ENCODE measurements at regions not wholly inside any gene's neighbourhood (a gene's known extent, or its start where the extent isn't known, plus 50 kb on each side); places are given as distances from the start of the nearest gene placed in this dataset.
"Not testable (repeated sequence)": the region's sequence is repeated elsewhere in the genome, so short reads cannot be mapped to it uniquely, and the experiment has no call there.

DNA sequence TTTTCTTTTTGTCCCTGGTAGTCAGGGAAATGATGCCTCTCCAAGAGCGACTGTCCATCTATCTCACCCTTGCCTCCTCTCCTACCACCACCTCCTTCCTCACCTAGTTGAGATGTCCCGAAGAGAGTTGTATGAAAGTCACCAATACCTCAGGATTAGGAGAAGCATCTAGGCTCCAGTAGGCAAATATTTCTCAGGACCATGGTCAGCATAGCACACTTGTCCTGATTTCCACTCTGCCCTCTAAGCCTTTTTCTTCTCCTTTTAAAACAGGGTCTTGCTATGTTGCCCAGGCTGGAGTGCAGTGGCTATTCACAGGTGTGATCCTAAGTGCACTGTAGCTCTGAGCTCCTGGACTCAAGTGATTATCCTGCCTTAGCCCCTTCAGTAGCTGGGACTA is 268.4 kb upstream of the PELI2 start:
- Histone ChIP-seq H3K27ac (ENCODE audit: low read length) (no peak overlapping the region), H4K20me1 (ENCODE audit: insufficient read depth, low read depth, low read length) (no peaks in the 10 kb centered on the region), H3K79me2 (ENCODE audit: low read length) (no peaks in the 10 kb centered on the region), H3K4me2 (ENCODE audit: low read depth, low read length, poor library complexity, severe bottlenecking) (no peak overlapping the region), H2AFZ (ENCODE audit: low read length) (no peak overlapping the region), H3K36me3 (ENCODE audit: insufficient read depth, low read length) (no peaks in the 10 kb centered on the region), H3K9me2 (replicated peaks; ENCODE audit: insufficient read depth, low read length) (no peaks in the 10 kb centered on the region), H3K4me3 (ENCODE audit: low read length) (no peak overlapping the region), H3K4me1 (ENCODE audit: low read length) (no peaks in the 10 kb centered on the region), H3K9me3 (ENCODE audit: low read length) (no peaks in the 10 kb centered on the region), H3K9ac (ENCODE audit: low read length) (no peak overlapping the region), H3K27me3 (ENCODE audit: low read length) (no peaks in the 10 kb centered on the region)
- no peak for DNase-seq

DNA sequence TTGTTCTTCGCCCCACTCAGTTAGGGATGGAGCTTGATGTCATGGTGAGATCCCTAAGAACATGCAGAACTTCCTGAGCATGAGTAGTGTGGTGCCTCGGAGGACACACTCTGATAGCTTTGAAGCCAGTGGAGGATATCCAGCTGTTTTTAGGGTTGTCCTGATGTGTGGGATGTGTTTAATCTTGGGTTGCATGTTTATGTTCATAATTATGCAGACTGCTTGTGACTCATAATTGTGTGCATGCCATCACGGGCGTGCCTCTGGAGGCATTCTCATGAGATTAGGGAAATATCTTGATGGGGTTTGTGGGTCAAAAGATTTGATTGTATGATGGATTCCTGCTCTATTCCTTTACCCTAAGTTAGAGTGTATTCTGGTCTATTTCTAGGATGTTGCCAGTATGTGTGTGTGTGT is 267.4 kb upstream of the PELI2 start:
- Histone ChIP-seq H2AFZ (ENCODE audit: low read length) (no peak overlapping the region), H3K4me2 (ENCODE audit: low read depth, low read length, poor library complexity, severe bottlenecking) (no peak overlapping the region), H4K20me1 (ENCODE audit: insufficient read depth, low read depth, low read length) (no peaks in the 10 kb centered on the region), H3K9me2 (replicated peaks; ENCODE audit: insufficient read depth, low read length) (no peaks in the 10 kb centered on the region), H3K27ac (ENCODE audit: low read length) (no peak overlapping the region), H3K9ac (ENCODE audit: low read length) (no peak overlapping the region), H3K4me1 (ENCODE audit: low read length) (no peaks in the 10 kb centered on the region), H3K9me3 (ENCODE audit: low read length) (no peaks in the 10 kb centered on the region), H3K36me3 (ENCODE audit: insufficient read depth, low read length) (no peaks in the 10 kb centered on the region), H3K27me3 (ENCODE audit: low read length) (no peaks in the 10 kb centered on the region), H3K79me2 (ENCODE audit: low read length) (no peaks in the 10 kb centered on the region), H3K4me3 (ENCODE audit: low read length) (no peak overlapping the region)
- no peak for DNase-seq

DNA sequence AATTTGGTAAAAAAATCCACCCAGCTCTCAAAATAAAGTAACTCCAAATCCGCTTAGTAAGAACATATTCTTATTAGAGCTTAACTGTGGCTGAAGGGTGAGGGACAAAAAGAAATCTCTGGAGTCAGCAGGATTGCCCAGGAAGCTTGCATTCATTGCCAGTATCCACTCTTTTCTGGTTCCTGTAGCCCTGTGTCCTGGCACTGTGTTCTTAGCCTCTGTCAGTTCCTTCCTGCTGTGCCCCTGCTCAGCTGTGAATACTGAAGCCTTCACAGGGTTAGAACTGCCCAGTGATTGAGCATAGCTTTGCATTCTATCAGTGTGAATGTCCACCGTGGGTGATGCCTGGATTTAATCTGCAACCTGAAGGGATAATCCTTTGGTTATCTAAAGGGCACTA is 266.9 kb upstream of the PELI2 start:
- Histone ChIP-seq H3K9ac (ENCODE audit: low read length) (no peak overlapping the region), H3K36me3 (ENCODE audit: insufficient read depth, low read length) (no peaks in the 10 kb centered on the region), H3K4me2 (ENCODE audit: low read depth, low read length, poor library complexity, severe bottlenecking) (no peak overlapping the region), H4K20me1 (ENCODE audit: insufficient read depth, low read depth, low read length) (no peaks in the 10 kb centered on the region), H3K4me3 (ENCODE audit: low read length) (no peak overlapping the region), H2AFZ (ENCODE audit: low read length) (no peak overlapping the region), H3K27ac (ENCODE audit: low read length) (no peak overlapping the region), H3K4me1 (ENCODE audit: low read length) (no peaks in the 10 kb centered on the region), H3K27me3 (ENCODE audit: low read length) (no peaks in the 10 kb centered on the region), H3K9me2 (replicated peaks; ENCODE audit: insufficient read depth, low read length) (no peaks in the 10 kb centered on the region), H3K79me2 (ENCODE audit: low read length) (no peaks in the 10 kb centered on the region), H3K9me3 (ENCODE audit: low read length) (no peaks in the 10 kb centered on the region)
- DNase-seq = no peak

DNA sequence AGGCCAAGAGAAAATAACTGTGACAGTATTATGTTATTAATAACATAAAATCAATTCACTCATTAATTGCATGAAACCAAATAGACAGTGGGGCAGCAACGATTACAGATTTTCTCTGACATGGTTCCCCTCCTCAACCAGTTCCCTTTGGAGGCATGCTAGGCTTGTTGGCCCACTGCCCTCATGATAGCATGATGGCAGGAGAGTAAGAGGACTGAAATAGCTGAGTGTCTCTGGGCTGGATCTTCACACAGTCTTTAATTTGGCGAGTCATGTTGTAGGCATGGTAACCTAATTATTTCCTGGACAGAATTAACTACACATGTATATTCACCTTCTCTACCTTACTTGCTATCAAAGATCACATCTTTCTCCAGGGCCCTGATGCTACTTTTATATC is 266.2 kb upstream of the PELI2 start:
- Histone ChIP-seq H3K4me3 (ENCODE audit: low read length) (no peak overlapping the region), H4K20me1 (ENCODE audit: insufficient read depth, low read depth, low read length) (no peaks in the 10 kb centered on the region), H3K4me1 (ENCODE audit: low read length) (no peaks in the 10 kb centered on the region), H3K9ac (ENCODE audit: low read length) (no peak overlapping the region), H3K4me2 (ENCODE audit: low read depth, low read length, poor library complexity, severe bottlenecking) (no peak overlapping the region), H2AFZ (ENCODE audit: low read length) (no peak overlapping the region), H3K9me3 (ENCODE audit: low read length) (no peaks in the 10 kb centered on the region), H3K27me3 (ENCODE audit: low read length) (no peaks in the 10 kb centered on the region), H3K27ac (ENCODE audit: low read length) (no peak overlapping the region), H3K36me3 (ENCODE audit: insufficient read depth, low read length) (no peaks in the 10 kb centered on the region), H3K9me2 (replicated peaks; ENCODE audit: insufficient read depth, low read length) (no peaks in the 10 kb centered on the region), H3K79me2 (ENCODE audit: low read length) (no peaks in the 10 kb centered on the region)
- no peak for DNase-seq

DNA sequence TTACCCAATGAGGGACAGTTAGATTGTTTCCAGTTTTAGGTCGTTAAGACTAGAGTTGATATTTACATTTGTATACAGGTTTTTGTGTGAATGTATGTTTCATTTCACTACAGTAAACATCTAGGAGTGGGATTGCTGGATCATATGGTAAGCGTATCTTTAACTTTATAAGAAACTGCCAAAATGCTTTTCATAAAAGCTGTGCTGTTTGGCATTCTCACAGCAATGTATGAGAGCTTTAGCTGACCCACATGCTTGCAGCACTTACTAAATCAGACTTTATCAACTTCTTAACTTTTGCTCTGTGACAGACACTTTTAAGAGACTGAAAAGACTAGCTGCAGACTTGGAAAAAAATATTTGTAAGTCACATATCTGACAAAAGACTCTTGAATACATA is 262.5 kb upstream of the PELI2 start:
- H3K9ac ChIP-seq (ENCODE audit: low read length) = no peak overlapping the region
- no peak overlapping the region for H2AFZ ChIP-seq (ENCODE audit: low read length)
- no peak overlapping the region for H3K4me2 ChIP-seq (ENCODE audit: low read depth, low read length, poor library complexity, severe bottlenecking)
- DNase-seq = no peak
- no peaks in the 10 kb centered on the region for H3K4me1 ChIP-seq (ENCODE audit: low read length)
- no peaks in the 10 kb centered on the region for H3K36me3 ChIP-seq (ENCODE audit: insufficient read depth, low read length)
- no peaks in the 10 kb centered on the region for H3K79me2 ChIP-seq (ENCODE audit: low read length)
- no peaks in the 10 kb centered on the region for H3K27me3 ChIP-seq (ENCODE audit: low read length)
- H3K27ac ChIP-seq (ENCODE audit: low read length) = no peak overlapping the region
- peaks cover 7% of the 10 kb centered on the region for H3K9me3 ChIP-seq (ENCODE audit: low read length)
- H4K20me1 ChIP-seq (ENCODE audit: insufficient read depth, low read depth, low read length) = no peaks in the 10 kb centered on the region
- H3K4me3 ChIP-seq (ENCODE audit: low read length) = no peak overlapping the region
- H3K9me2 ChIP-seq (replicated peaks; ENCODE audit: insufficient read depth, low read length) = no peaks in the 10 kb centered on the region

- Histone ChIP-seq H3K4me3 (ENCODE audit: low read length) (no peak overlapping the region), H2AFZ (ENCODE audit: low read length) (no peak overlapping the region), H3K9ac (ENCODE audit: low read length) (no peak overlapping the region), H3K9me3 (ENCODE audit: low read length) (peaks cover 7% of the 10 kb centered on the region), H3K9me2 (replicated peaks; ENCODE audit: insufficient read depth, low read length) (no peaks in the 10 kb centered on the region), H3K4me1 (ENCODE audit: low read length) (no peaks in the 10 kb centered on the region), H4K20me1 (ENCODE audit: insufficient read depth, low read depth, low read length) (no peaks in the 10 kb centered on the region), H3K79me2 (ENCODE audit: low read length) (no peaks in the 10 kb centered on the region), H3K27ac (ENCODE audit: low read length) (no peak overlapping the region), H3K36me3 (ENCODE audit: insufficient read depth, low read length) (no peaks in the 10 kb centered on the region), H3K27me3 (ENCODE audit: low read length) (no peaks in the 10 kb centered on the region), H3K4me2 (ENCODE audit: low read depth, low read length, poor library complexity, severe bottlenecking) (no peak overlapping the region)
- DNase-seq = no peak
Observed at GRCh38 chr14:55858604-55859003, 259.6 kb upstream of the PELI2 start.

GRCh38 chr14:55861561-55861960 is 256.6 kb upstream of the PELI2 start:
- H3K27ac ChIP-seq (ENCODE audit: low read length); H3K9ac ChIP-seq (ENCODE audit: low read length); H3K4me2 ChIP-seq (ENCODE audit: low read depth, low read length, poor library complexity, severe bottlenecking); H3K4me3 ChIP-seq (ENCODE audit: low read length); DNase-seq; H3K9me2 ChIP-seq (replicated peaks; ENCODE audit: insufficient read depth, low read length); H2AFZ ChIP-seq (ENCODE audit: low read length); H3K79me2 ChIP-seq (ENCODE audit: low read length); H3K9me3 ChIP-seq (ENCODE audit: low read length); H3K27me3 ChIP-seq (ENCODE audit: low read length); H3K36me3 ChIP-seq (ENCODE audit: insufficient read depth, low read length); H4K20me1 ChIP-seq (ENCODE audit: insufficient read depth, low read depth, low read length); H3K4me1 ChIP-seq (ENCODE audit: low read length): not testable (repeated sequence)

GRCh38 chr14:55864890-55865655 is 253.1 kb upstream of the PELI2 start:
- H3K4me1 ChIP-seq (ENCODE audit: low read length) = no peaks in the 10 kb centered on the region; the same call in 1 of the 2 replicates
- H3K4me2 ChIP-seq (ENCODE audit: low read depth, low read length, poor library complexity, severe bottlenecking) = no peak overlapping the region
- H3K9me3 ChIP-seq (ENCODE audit: low read length) = no peaks in the 10 kb centered on the region
- H3K9me2 ChIP-seq (replicated peaks; ENCODE audit: insufficient read depth, low read length) = no peaks in the 10 kb centered on the region
- H2AFZ ChIP-seq (ENCODE audit: low read length) = no peak overlapping the region
- H3K9ac ChIP-seq (ENCODE audit: low read length) = no peak overlapping the region
- H3K27ac ChIP-seq (ENCODE audit: low read length) = no peak overlapping the region
- DNase-seq = peak; percentile 75
- no peak overlapping the region for H3K4me3 ChIP-seq (ENCODE audit: low read length)
- no peaks in the 10 kb centered on the region for H3K27me3 ChIP-seq (ENCODE audit: low read length)
- no peaks in the 10 kb centered on the region for H3K36me3 ChIP-seq (ENCODE audit: insufficient read depth, low read length)
- no peaks in the 10 kb centered on the region for H4K20me1 ChIP-seq (ENCODE audit: insufficient read depth, low read depth, low read length)
- H3K79me2 ChIP-seq (ENCODE audit: low read length) = no peaks in the 10 kb centered on the region

Data from Karpas-422 (cell line).